ENCODE measurements at regions not wholly inside any gene's neighbourhood (a gene's known extent, or its start where the extent isn't known, plus 50 kb on each side); places are given as distances from the start of the nearest gene placed in this dataset.

DNA sequence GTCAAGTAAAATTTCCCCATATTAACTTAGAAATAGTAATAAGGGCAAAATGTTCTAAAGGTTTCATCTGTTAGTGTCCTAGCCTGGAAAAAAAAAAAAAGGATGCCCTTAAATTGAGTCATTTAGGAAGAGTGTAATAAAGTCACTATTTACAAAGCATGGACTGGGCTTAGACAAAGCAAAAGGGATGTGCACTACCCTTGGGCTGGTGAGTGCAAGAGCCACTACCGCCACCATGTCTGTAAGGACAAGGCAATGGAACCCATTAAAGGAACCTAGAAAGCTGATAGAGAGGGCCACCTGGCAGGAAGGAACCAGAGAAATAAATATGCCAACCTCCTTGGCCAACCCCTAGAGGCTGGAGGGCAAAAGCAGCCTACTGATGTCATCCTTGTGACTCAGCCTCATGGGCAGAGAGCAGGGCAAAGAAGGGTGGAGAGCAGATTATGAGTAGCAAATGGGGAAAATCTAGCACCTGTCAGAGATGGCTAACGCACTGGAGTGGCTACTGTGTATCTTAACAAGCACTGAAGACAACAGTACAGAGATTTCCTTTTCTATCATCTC is 59.5 kb upstream of the FUT8 start:
- TF ChIP-seq, protein P1, sequence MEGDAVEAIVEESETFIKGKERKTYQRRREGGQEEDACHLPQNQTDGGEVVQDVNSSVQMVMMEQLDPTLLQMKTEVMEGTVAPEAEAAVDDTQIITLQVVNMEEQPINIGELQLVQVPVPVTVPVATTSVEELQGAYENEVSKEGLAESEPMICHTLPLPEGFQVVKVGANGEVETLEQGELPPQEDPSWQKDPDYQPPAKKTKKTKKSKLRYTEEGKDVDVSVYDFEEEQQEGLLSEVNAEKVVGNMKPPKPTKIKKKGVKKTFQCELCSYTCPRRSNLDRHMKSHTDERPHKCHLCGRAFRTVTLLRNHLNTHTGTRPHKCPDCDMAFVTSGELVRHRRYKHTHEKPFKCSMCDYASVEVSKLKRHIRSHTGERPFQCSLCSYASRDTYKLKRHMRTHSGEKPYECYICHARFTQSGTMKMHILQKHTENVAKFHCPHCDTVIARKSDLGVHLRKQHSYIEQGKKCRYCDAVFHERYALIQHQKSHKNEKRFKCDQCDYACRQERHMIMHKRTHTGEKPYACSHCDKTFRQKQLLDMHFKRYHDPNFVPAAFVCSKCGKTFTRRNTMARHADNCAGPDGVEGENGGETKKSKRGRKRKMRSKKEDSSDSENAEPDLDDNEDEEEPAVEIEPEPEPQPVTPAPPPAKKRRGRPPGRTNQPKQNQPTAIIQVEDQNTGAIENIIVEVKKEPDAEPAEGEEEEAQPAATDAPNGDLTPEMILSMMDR (conservative IDR thresholded peaks at IDR 0.05; ENCODE audit: low read length): peak; percentile 31; the same call in 1 of the 2 replicates
- no peak for TF ChIP-seq EZH2phosphoT487 (IDR thresholded peaks at IDR 0.05; ENCODE audit: borderline replicate concordance)
